GM13977 (cell line): ENCODE measurements at regions not wholly inside any gene's neighbourhood (a gene's known extent, or its start where the extent isn't known, plus 50 kb on each side); places are given as distances from the start of the nearest gene placed in this dataset.

Source experiments
- DNase-seq: peaks from one replicate; pipeline ENCODE4 v3.0.0; 2012; ENCODE audit warnings: low spot score
- in situ Hi-C: fragments of 300-500 bp; cut with MboI; formaldehyde crosslinking; loops from one replicate; pipeline ENCODE4 v1.12.0; 2022; ENCODE audit warnings: low sequenced_read_pairs, low pct_unique_long_range_greater_than_20kb, mixed read lengths, inconsistent platforms; ENCODE audit not compliant: unreplicated experiment
- TF ChIP-seq, protein P1 (sequence below): IDR thresholded peaks from 2 replicates; pipeline ENCODE4 v1.5.1; 2012; ENCODE audit warnings: mild to moderate bottlenecking, control low read depth; ENCODE audit not compliant: insufficient read depth; ENCODE audit errors: extremely low read depth, missing control alignments

DNA sequence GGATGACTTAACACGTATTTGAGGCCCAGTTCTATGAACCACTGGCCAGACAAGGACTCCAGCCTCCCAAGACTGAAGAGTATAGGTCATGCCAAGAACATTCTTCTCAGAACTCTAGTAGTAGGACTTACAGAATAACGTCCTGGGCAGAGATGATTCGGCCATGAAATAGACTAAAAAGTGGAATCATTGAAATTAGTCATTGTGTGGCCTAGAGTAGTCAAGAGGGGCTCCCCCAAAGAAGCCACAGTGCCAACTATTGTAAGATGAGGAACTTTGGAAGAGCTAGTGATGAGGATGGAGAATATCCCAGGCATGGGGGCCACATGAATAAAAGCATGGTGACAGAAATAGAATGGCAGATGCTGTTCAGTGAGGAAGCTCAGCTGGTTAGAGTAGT is 101.1 kb downstream of the TRIB2 start:
- TF ChIP-seq, protein P1, sequence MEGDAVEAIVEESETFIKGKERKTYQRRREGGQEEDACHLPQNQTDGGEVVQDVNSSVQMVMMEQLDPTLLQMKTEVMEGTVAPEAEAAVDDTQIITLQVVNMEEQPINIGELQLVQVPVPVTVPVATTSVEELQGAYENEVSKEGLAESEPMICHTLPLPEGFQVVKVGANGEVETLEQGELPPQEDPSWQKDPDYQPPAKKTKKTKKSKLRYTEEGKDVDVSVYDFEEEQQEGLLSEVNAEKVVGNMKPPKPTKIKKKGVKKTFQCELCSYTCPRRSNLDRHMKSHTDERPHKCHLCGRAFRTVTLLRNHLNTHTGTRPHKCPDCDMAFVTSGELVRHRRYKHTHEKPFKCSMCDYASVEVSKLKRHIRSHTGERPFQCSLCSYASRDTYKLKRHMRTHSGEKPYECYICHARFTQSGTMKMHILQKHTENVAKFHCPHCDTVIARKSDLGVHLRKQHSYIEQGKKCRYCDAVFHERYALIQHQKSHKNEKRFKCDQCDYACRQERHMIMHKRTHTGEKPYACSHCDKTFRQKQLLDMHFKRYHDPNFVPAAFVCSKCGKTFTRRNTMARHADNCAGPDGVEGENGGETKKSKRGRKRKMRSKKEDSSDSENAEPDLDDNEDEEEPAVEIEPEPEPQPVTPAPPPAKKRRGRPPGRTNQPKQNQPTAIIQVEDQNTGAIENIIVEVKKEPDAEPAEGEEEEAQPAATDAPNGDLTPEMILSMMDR, result no peak
- in situ Hi-C loops, result no loop called here
- no peak for DNase-seq

DNA sequence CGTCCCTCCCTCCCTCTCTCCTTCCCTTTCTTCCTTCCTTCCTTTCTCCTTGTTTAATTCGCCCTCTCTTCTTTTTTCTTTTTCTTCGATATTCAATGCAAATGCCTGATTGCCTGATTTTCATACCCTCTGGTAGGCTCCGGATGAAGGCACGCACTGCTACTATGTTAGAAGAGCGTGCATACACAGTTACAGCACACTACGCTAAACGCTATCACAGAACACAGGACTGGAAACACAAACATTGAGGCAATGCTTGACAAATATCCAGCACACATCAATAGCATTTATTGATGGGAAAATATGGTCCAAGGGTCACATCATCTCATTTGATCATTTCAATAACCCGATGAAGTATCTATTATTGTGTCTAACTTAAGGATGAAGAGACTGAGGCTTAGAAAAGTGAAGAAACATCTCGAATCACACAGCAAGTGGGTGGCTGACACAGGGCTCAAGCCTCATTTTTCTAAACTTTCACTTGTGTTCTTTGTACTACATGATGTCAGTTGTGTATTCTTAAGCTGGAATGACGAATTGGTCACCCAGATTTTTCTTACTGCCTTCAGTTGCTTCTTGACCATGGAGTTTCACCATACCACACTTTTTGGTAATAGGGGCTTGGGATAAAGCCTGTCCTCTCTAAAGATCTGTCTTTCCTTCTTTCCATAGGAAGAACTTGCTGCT is 101.8 kb downstream of the TRIB2 start:
- in situ Hi-C loops, result no loop called here
- no peak for DNase-seq
- TF ChIP-seq, protein P1, result no peak

DNA sequence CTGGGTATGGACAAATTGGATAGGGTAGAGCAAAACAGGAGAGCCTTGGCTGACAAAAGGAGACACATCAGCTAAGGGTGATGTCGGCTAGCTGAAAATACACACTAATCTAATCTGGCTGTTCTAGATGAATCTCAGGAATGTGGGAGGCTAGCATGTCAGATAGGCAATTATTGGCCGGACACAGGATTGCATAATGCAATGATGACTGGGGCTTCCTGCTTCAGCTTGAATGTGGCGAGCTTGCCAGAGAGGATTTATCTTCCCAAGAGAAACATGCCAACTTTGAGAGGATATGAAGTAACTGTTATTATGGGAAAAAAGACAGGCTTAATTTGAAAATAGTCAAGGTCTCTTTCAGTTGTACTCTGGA is 102.4 kb downstream of the TRIB2 start:
- TF ChIP-seq, protein P1, result no peak
- in situ Hi-C loops, result no loop called here
- DNase-seq, result no peak

DNA sequence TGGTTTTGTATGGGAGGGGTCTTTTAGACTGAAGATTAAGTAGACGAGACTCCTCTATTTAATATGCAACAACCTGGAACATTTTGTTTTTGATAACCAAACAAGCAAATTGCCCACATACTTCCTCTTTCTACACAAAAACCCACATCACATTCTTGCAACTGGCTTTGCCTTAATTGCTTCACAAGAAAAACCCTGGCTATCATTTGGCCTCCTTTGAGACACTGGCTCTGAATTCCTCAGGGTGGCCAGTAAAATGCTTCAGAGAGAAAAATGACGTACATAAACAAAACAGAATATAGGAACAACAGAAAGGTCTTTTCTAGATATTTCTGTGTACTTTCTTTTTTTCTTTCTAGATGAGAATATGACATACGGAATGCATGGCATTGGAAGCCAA is 103.0 kb downstream of the TRIB2 start:
- DNase-seq, result no peak
- in situ Hi-C loops, result no loop called here
- TF ChIP-seq, protein P1, result no peak

DNA sequence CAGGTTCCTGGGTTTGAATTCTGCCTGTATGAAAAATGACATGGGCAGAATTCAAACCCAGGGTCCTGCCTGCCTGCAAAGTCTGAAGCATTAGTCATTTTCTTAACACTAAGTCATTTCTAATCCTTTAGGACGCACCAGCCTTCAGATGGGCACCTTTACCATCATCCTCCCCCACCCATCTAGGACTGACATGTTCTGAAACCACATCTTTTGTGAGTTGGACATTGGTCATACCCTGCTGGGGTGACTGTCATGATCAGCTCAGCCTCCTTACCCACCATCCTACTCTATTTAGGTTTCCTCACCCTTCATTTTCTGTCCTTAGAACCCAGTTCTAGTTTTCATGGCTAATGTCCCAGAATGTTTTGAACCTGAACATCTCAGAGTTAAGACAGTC is 104.9 kb downstream of the TRIB2 start:
- in situ Hi-C loops, result no loop called here

DNA sequence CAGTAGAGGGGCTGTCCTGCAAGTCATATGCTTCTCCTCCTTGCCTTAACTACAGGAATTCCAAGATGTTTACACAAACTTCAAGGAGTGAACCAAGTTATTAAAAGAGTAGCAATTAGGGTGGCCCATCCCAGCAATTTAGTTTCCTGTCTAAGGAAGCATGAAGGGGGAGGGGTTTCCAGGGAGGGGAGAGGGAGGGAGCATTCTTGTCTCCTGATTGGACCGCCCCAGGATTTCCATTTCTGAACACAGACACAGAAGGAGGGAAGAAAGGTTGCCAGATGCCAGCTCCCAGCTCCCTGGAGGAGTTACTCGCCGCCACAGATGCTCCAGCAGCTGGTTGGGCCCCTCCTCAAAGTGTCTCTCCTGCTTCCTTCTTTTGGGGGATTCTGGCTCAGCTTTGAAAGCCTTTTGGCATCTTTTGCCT is 107.6 kb downstream of the TRIB2 start:
- no peak for DNase-seq
- TF ChIP-seq, protein P1, result no peak
- in situ Hi-C loops, result no loop called here

More for the DNA sequence above, 104.9 kb downstream of the TRIB2 start:
- no peak for DNase-seq
- TF ChIP-seq, protein P1, result no peak

DNA sequence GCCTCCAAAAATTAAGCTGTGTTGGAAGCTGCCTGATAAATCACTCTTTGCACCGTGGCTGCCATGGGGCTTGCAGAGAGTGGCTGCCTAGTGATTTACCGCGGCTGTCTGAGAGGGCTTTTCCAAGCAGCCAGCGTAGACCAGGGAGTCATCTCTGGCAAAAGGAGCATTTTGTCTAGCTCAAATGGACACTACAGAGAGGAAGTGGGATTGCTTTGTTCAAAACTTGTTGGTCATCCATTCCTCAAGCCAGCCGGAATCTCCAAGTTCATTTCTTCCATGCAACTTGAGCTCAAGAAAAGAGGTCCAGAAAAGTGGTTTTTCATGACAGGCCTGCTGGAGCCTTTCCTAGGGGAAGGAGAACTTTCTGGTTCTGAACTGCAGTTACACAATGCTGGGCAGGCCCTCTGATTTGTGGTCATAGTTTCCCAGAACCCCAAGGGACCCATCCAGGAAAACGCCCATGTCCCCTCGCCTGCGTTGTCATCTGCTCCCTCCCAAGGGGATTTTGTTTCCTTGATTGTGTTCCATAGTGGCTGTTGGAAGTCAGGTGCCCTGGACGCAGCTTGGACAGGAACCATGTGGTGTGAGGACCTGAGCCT is 108.1 kb downstream of the TRIB2 start:
- DNase-seq, result no peak
- in situ Hi-C loops, result no loop called here
- TF ChIP-seq, protein P1, result no peak
